ENCODE measurements at regions not wholly inside any gene's neighbourhood (a gene's known extent, or its start where the extent isn't known, plus 50 kb on each side); places are given as distances from the start of the nearest gene placed in this dataset.

GRCh38 chr3:78529601-78530000 lies 1238.2 kb downstream of the ROBO1 start:
- Histone ChIP-seq H3K36me3 (ENCODE audit: control insufficient read depth, insufficient read depth, low read length) (no peaks in the 10 kb centered on the region), H3K9ac (ENCODE audit: low read depth, low read length) (no peak overlapping the region), H3K27me3 (ENCODE audit: control insufficient read depth, insufficient read depth, low read length) (no peaks in the 10 kb centered on the region), H3K4me3 (ENCODE audit: low read depth, low read length) (no peak overlapping the region), H3K9me3 (ENCODE audit: control insufficient read depth, insufficient read depth, low read length) (no peaks in the 10 kb centered on the region), H3K27ac (ENCODE audit: low read depth, low read length) (no peak overlapping the region), H3K4me1 (ENCODE audit: control insufficient read depth, insufficient read depth, low read length) (no peaks in the 10 kb centered on the region)

DNA sequence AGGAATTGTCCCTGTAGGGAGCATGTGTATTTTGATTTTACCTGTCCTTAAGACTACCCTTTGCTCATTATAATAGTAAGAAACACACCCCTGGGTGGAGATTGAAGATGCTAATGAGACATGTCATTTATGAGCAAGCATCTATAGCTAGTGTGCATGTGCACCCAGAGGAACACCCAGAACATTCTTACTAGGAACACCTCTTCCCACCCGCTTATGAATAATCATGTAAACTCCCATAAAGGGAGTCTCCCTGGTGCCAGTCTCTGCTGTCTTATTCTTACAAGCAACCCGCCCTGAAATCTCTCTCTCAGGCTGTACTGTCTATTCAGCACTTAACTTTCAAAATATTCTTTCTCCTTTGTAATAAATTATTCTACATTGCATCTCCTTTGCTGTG lies 1227.3 kb downstream of the ROBO1 start:
- Histone ChIP-seq H3K27ac (ENCODE audit: low read depth, low read length) (no peak overlapping the region), H3K4me1 (ENCODE audit: control insufficient read depth, insufficient read depth, low read length) (no peaks in the 10 kb centered on the region), H3K36me3 (ENCODE audit: control insufficient read depth, insufficient read depth, low read length) (no peaks in the 10 kb centered on the region), H3K4me3 (ENCODE audit: low read depth, low read length) (no peak overlapping the region), H3K9me3 (ENCODE audit: control insufficient read depth, insufficient read depth, low read length) (no peaks in the 10 kb centered on the region), H3K27me3 (ENCODE audit: control insufficient read depth, insufficient read depth, low read length) (no peaks in the 10 kb centered on the region), H3K9ac (ENCODE audit: low read depth, low read length) (no peak overlapping the region)

DNA sequence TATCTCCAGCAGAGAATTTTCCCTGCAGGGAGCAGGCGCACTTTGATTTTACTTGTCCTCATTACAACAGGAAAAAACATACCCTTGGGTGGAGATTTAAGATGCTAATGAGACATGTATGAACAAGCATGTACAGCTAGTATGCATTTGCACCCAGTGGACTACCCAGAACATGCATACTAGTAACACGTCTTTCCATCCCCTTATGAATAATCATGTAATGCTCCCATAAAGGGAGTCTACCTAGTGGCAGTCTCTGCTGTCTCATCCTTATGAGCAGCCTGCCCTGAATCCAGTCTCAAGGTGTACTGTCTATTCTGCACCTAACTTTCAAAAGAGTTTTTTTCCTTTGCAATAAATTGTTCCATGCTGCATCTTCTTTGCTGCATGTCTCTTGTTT lies 1222.0 kb downstream of the ROBO1 start:
- Histone ChIP-seq H3K36me3 (ENCODE audit: control insufficient read depth, insufficient read depth, low read length) (no peaks in the 10 kb centered on the region), H3K9me3 (ENCODE audit: control insufficient read depth, insufficient read depth, low read length) (no peaks in the 10 kb centered on the region), H3K9ac (ENCODE audit: low read depth, low read length) (no peak overlapping the region), H3K4me3 (ENCODE audit: low read depth, low read length) (no peak overlapping the region), H3K27ac (ENCODE audit: low read depth, low read length) (no peak overlapping the region), H3K27me3 (ENCODE audit: control insufficient read depth, insufficient read depth, low read length) (no peaks in the 10 kb centered on the region), H3K4me1 (ENCODE audit: control insufficient read depth, insufficient read depth, low read length) (no peaks in the 10 kb centered on the region)
